Progenitor cell of endocrine pancreas (in vitro differentiated cells): ENCODE measurements at regions not wholly inside any gene's neighbourhood (a gene's known extent, or its start where the extent isn't known, plus 50 kb on each side); places are given as distances from the start of the nearest gene placed in this dataset.

ENCODE experiments used
- DNase-seq: peaks from one replicate; pipeline ENCODE4 v3.0.0; 2021; ENCODE audit warnings: low spot score; ENCODE audit not compliant: unreplicated experiment
- H3K27ac Mint-ChIP-seq: 2 replicates; pipeline ENCODE4 v1.8.0; 2021; ENCODE audit warnings: mild to moderate bottlenecking, moderate library complexity, mixed read lengths
- H3K27me3 Mint-ChIP-seq: 2 replicates; pipeline ENCODE4 v1.8.0; 2021; ENCODE audit warnings: mixed read lengths
- H3K36me3 Mint-ChIP-seq: 2 replicates; pipeline ENCODE4 v1.8.0; 2022; ENCODE audit warnings: mixed read lengths; ENCODE audit not compliant: insufficient read depth
- H3K4me1 Mint-ChIP-seq: 2 replicates; pipeline ENCODE4 v1.8.0; 2021; ENCODE audit warnings: low read depth, mixed read lengths
- H3K4me3 Mint-ChIP-seq: 2 replicates; pipeline ENCODE4 v1.8.0; 2021; ENCODE audit warnings: low read depth, mild to moderate bottlenecking, moderate library complexity, mixed read lengths
- H3K9me3 Mint-ChIP-seq: 2 replicates; pipeline ENCODE4 v1.8.0; 2021; ENCODE audit warnings: low read depth, mixed read lengths
- CTCF ChIP-seq: fragments of 200-600 bp; sonication (generic); IDR thresholded peaks from one replicate; pipeline ENCODE4 v1.5.0; 2021; ENCODE audit warnings: antibody characterized with exemption, mild to moderate bottlenecking; ENCODE audit not compliant: unreplicated experiment

- no peak for TF ChIP-seq CTCF
- no peaks in the 10 kb centered on the region for H3K27me3 Mint-ChIP-seq
- no peak overlapping the region for H3K27ac Mint-ChIP-seq
- H3K4me3 Mint-ChIP-seq, result no peak overlapping the region
- no peak for DNase-seq
- H3K9me3 Mint-ChIP-seq, result no peaks in the 10 kb centered on the region
- no peaks in the 10 kb centered on the region for H3K36me3 Mint-ChIP-seq
- peaks cover 8% of the 10 kb centered on the region for H3K4me1 Mint-ChIP-seq
Measured at GRCh38 chr3:18765662-18766061, 340.5 kb upstream of the SATB1 start.

- TF ChIP-seq CTCF, result no peak
- peaks cover 8% of the 10 kb centered on the region for H3K4me1 Mint-ChIP-seq
- no peaks in the 10 kb centered on the region for H3K27me3 Mint-ChIP-seq
- H3K27ac Mint-ChIP-seq, result no peak overlapping the region
- no peak overlapping the region for H3K4me3 Mint-ChIP-seq
- H3K9me3 Mint-ChIP-seq, result no peaks in the 10 kb centered on the region
- no peaks in the 10 kb centered on the region for H3K36me3 Mint-ChIP-seq
- DNase-seq, result no peak
Measured at GRCh38 chr3:18765161-18765560, 340.0 kb upstream of the SATB1 start.

GRCh38 chr3:18761530-18761929, 336.4 kb upstream of the SATB1 start:
- Mint-ChIP-seq H3K4me1 (peaks cover 12% of the 10 kb centered on the region), H3K4me3 (no peak overlapping the region), H3K27me3 (no peaks in the 10 kb centered on the region), H3K9me3 (peaks cover 6% of the 10 kb centered on the region), H3K27ac (no peak overlapping the region), H3K36me3 (no peaks in the 10 kb centered on the region)
- no peak for TF ChIP-seq CTCF
- DNase-seq, result no peak

GRCh38 chr3:18758047-18758704, 333.0 kb upstream of the SATB1 start:
- no peaks in the 10 kb centered on the region for H3K36me3 Mint-ChIP-seq
- peaks cover 14% of the 10 kb centered on the region for H3K4me1 Mint-ChIP-seq
- no peak overlapping the region for H3K4me3 Mint-ChIP-seq
- H3K27me3 Mint-ChIP-seq, result no peaks in the 10 kb centered on the region
- H3K27ac Mint-ChIP-seq, result no peak overlapping the region
- peak; percentile 76 for TF ChIP-seq CTCF
- DNase-seq, result no peak
- H3K9me3 Mint-ChIP-seq, result peaks cover 10% of the 10 kb centered on the region

GRCh38 chr3:18757476-18757875, 332.3 kb upstream of the SATB1 start:
- DNase-seq, result no peak
- Mint-ChIP-seq H3K27ac (peak overlapping the region; percentile 13), H3K4me1 (peaks cover 18% of the 10 kb centered on the region), H3K27me3 (no peaks in the 10 kb centered on the region), H3K36me3 (no peaks in the 10 kb centered on the region), H3K9me3 (peaks cover 10% of the 10 kb centered on the region), H3K4me3 (no peak overlapping the region)
- TF ChIP-seq CTCF, result no peak
